GM21526 (cell line): ENCODE measurements at regions not wholly inside any gene's neighbourhood (a gene's known extent, or its start where the extent isn't known, plus 50 kb on each side); places are given as distances from the start of the nearest gene placed in this dataset.

ENCODE experiments used
- ATAC-seq: cut with Tn5 transposase; IDR thresholded peaks from one replicate; pipeline ENCODE4 v1.9.1; 2021; ENCODE audit warnings: moderate library complexity; ENCODE audit not compliant: unreplicated experiment, low FRiP score

- no peak for ATAC-seq
These were observed 66.9 kb upstream of the PCDH7 start for GRCh38 chr4:30653291-30653690.

GRCh38 chr4:30656828-30657227 lies 63.3 kb upstream of the PCDH7 start:
- no peak for ATAC-seq

GRCh38 chr4:30667919-30668318 lies 52.2 kb upstream of the PCDH7 start:
- ATAC-seq = no peak

GRCh38 chr4:30670206-30670605 lies 50.0 kb upstream of the PCDH7 start:
- ATAC-seq = no peak
